HG02970 (cell line): ENCODE measurements at regions not wholly inside any gene's neighbourhood (a gene's known extent, or its start where the extent isn't known, plus 50 kb on each side); places are given as distances from the start of the nearest gene placed in this dataset.

ENCODE experiments used
- ATAC-seq: cut with Tn5 transposase; IDR thresholded peaks from one replicate; pipeline ENCODE4 v1.9.1; 2021; ENCODE audit warnings: mild to moderate bottlenecking, moderate library complexity, moderate number of reproducible peaks; ENCODE audit not compliant: unreplicated experiment, low FRiP score

DNA sequence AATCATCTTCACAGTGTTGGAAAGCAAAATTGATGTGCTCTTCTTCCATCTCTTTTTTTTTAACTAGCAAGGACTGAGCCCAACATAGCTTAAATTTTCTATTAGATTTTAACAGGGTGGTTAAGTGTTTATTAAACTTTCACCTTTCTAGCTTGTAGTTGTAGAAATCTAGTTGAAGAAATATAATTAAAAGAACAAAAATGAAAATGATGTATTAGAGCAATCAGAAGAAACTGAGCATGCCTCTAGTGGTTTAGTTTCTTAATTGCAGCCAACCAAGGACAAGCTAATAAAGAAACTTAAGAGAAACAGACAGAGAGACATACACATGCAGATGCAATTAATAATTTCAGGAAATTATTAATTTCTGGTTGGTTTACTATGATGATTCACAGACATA, 673.0 kb upstream of the LMO3 start:
- ATAC-seq, result no peak

- ATAC-seq, result no peak
Measured at GRCh38 chr12:17276196-17276595, 670.2 kb upstream of the LMO3 start.

DNA sequence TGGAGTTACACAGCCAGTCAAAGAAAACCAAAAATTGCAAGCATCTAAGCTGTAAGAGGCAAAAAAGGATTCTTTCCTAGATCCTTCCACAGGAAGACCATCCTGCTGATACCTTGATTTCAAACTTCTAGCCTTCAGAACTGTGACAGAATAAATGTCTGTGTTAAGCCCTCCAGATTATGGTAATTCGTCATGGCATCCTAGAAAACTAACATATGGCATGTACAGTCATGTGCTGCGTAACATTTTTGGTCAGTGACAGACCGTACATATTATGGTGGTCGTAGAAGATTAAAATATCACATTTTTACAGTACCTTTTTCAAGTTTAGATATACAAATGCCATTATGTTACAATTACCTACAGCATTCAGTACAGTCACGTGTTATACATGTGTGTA, 660.9 kb upstream of the LMO3 start:
- ATAC-seq, result no peak

DNA sequence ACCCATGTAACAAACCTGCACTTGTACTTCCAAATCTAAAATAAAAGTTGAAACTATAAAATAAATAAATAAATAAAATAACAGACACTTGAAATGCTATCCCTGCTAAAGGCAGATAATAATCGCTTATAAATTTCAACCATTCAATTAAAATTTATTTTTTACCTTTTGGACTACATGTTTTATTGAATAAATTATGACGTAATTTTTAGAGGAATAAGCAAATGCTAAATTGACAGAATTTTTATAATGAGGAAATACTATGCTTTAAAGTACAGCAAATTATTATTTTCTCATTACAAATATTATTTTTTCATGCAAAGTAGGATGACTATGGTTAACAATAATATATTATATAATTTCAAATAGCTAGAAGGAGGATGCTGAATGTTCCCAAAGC, 658.6 kb upstream of the LMO3 start:
- no peak for ATAC-seq

DNA sequence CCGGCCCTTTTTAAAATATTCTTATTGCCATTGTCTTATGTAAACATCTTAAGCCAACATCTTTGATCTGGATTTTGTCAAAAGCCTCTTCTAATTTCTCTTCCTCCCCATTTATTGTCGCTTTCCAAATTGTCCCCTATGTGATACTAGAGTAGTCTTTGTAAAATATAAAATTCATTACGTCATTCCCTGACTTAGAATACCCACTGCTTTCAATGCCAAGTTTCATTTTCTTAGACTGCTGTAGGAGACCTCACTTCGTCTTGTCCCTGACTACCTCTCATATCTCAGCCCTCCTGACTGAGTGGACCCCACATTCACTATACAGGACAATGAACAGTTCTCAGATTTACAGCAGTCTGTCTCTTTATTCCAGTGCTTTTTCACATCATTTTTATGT, 633.9 kb upstream of the LMO3 start:
- ATAC-seq, result no peak

DNA sequence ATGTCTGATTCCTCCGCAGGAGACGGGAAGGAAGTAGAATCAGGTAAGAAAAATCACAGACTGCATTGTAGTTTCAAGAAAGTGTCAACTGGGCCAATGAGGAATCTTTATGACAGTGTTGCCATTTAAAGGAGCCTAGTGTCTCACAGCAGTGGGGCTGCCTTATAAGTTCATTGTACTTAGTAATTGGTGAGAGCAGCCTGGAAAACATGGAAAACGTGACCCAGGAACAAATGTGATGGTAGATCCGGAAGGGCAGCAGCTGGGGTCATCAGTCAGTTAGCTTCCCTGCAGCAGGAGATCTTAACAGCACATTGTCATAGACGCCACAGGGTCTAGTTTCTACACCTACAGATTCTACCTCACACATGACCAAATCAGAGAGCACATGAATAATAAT, 630.0 kb upstream of the LMO3 start:
- ATAC-seq, result no peak

DNA sequence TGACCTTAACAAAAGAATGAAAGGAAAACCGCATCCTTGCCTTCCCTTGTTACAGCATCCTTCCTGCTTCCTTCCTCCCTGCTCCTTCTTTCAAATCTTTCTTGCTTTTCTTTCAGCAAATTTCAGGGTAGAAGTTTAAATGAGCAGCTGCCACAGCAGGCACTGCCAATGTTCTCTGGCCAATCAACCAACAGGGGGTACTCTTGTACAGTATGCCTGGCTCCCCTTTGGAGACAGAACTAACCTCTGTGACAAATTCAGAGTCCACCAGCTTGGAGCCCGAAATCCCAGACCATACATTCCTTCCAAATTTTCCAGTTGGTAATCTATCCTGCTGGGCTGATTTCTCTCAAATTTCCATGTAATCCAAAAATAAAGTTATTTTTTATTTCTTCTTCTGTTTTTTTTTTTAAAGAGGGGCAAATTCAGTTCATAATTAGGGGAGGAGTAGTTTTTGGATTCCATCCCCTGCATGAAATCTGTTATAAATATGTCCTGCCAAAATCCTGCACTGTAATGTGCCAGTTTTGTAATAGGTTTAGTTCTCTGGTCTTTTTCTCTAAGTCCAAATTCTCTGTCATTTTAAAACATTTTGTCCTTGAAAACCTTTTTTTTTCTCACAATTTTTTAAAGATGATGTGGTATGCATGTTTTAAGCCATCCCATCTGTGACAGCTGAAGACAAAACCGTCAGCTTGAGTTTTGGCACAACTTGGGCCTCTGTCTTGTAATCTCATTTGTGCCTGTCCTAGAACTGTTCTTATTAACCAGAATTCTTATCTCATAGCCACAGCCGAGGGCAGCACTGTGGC, 610.0 kb upstream of the LMO3 start:
- ATAC-seq, result no peak

DNA sequence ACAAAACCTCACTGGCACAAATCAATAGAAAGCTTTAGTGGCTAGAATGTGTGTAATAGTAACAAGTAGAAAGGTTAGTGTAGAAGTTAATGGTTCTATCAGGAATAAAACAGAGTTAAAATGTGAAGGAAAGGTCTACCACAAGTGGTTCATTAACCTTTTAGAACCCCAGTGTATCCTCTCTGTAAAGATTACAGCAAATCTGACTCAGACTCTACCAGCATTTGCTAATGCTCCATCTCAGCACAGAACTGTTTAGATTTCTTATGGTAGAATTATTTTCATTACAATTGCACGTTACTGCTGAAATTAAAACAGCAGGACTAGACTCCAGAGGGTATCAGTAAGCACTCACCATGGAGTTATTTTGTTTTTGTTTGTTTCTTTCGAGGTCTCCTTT, 609.0 kb upstream of the LMO3 start:
- ATAC-seq, result no peak

DNA sequence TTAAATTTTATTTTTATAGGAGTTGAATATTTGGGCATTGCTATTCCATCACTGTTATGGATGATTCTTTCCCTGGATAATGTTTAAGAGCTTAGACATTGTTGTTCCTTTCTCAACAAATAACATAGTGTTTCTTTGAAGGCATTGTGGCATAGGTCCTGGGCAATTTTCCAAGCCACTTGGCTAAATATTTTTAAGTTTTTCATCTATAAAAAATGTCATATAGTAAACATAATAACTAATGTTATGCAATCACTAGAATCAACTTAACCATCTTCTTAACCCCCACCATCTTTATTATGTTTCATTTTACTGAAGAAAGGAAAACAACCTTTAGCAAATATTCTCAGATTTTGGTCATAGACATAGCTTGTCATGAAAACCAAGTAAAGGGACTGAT, 600.6 kb upstream of the LMO3 start:
- ATAC-seq, result no peak

- no peak for ATAC-seq
Measured at GRCh38 chr12:17204289-17205054, 598.5 kb upstream of the LMO3 start.

DNA sequence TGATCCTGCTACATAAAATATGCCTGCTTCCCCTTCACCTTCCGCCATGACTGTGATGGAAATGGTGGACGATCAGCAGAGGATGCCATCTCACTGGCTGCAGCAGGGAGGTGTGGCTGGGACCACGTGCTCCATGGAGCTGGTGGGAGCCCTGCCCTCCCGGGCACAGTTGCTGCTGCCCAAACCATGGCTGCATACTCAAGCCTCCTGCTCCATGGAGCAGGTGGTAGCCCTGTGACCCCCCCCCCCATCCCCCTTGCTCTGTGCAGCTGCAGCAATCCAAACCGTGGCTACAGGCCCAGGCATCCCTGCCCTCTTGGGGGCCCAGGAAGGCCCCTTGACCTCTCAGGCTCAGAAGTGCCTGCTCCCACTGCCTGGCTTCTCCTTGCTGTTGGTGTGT, 597.5 kb upstream of the LMO3 start:
- no peak for ATAC-seq

DNA sequence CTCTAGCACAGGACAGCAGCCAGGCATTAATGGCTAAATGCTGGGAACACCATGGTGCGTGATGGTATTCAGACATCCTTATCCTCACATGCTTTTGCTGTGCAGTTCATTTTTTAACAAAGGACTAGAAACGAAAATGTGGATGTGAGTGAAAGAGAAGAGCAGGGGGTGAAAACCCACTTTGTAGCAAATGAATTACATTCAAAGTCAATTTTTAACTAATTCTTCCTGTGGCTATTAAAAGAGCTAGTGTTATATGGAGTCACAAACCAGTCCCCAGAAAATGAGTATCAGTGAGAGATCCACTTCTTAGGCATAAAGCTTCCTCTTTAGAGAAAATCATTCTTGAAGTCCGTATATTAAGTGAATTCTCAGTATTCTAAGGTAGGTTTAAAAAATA, 592.0 kb upstream of the LMO3 start:
- ATAC-seq, result no peak

GRCh38 chr12:17192721-17193120, 586.8 kb upstream of the LMO3 start:
- no peak for ATAC-seq

GRCh38 chr12:17169726-17170471, 563.9 kb upstream of the LMO3 start:
- ATAC-seq, result no peak

GRCh38 chr12:17159506-17160300, 553.7 kb upstream of the LMO3 start:
- no peak for ATAC-seq

GRCh38 chr12:17158201-17158600, 552.2 kb upstream of the LMO3 start:
- no peak for ATAC-seq

DNA sequence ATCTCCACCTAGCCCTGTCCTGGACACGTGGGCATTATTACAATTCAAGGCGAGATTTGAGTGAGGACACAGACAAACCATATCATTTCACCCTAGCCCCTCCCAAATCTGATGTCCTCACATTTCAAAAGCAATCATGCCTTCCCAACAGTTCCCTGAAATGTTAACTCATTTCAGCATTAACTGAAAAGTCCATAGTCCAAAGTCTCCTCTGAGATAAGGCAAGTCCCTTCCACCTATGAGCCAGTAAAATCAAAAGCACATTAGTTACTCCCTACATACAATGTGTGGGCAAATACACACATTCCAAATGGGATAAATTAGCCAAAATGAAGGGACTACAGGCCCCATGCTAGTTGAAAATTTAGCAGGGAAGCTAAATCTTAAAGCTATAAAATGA, 546.0 kb upstream of the LMO3 start:
- ATAC-seq, result no peak

GRCh38 chr12:17148706-17149105, 542.7 kb upstream of the LMO3 start:
- ATAC-seq, result no peak

GRCh38 chr12:17142856-17143255, 536.9 kb upstream of the LMO3 start:
- ATAC-seq, result no peak

GRCh38 chr12:17139931-17140330, 534.0 kb upstream of the LMO3 start:
- ATAC-seq, result no peak

- no peak for ATAC-seq
Measured at GRCh38 chr12:17137396-17137795, 531.4 kb upstream of the LMO3 start.
